Parathyroid adenoma (tissue), 2 donors: ENCODE measurements at regions not wholly inside any gene's neighbourhood (a gene's known extent, or its start where the extent isn't known, plus 50 kb on each side); places are given as distances from the start of the nearest gene placed in this dataset.

Experiments used
- H2AFZ ChIP-seq: fragments of 300-600 bp; sonication (generic); one replicate; pipeline ENCODE4 v1.7.0; 2017; ENCODE audit warnings: antibody characterized with exemption, mild to moderate bottlenecking
- H3K27ac ChIP-seq: fragments of 300-600 bp; sonication (generic); one replicate; pipeline ENCODE4 v1.7.0; 2017
- H3K27me3 ChIP-seq: fragments of 300-600 bp; sonication (generic); one replicate; pipeline ENCODE4 v1.7.0; 2017; ENCODE audit warnings: low read length; ENCODE audit not compliant: control insufficient read depth, insufficient read depth
- H3K36me3 ChIP-seq: fragments of 300-600 bp; sonication (generic); one replicate; pipeline ENCODE4 v1.7.0; 2017; ENCODE audit warnings: low read length; ENCODE audit not compliant: control insufficient read depth, insufficient read depth
- H3K4me1 ChIP-seq: fragments of 300-600 bp; sonication (generic); one replicate; pipeline ENCODE4 v1.7.0; 2017; ENCODE audit warnings: control low read depth
- H3K4me2 ChIP-seq: fragments of 300-600 bp; sonication (generic); one replicate; pipeline ENCODE4 v1.7.0; 2017; ENCODE audit warnings: low read length
- H3K4me3 ChIP-seq: fragments of 300-600 bp; sonication (generic); one replicate; pipeline ENCODE4 v1.7.0; 2017; ENCODE audit warnings: low read depth, low read length
- H3K79me2 ChIP-seq: fragments of 300-600 bp; sonication (generic); one replicate; pipeline ENCODE4 v1.7.0; 2017; ENCODE audit warnings: control low read depth
- H3K9ac ChIP-seq: fragments of 300-600 bp; sonication (generic); one replicate; pipeline ENCODE4 v1.7.0; 2017; ENCODE audit warnings: mild to moderate bottlenecking
- H3K9me3 ChIP-seq: fragments of 300-600 bp; sonication (generic); one replicate; pipeline ENCODE4 v1.7.0; 2017; ENCODE audit warnings: low read length; ENCODE audit not compliant: control insufficient read depth
- TF ChIP-seq, protein P1 (sequence below): fragments of 300-600 bp; sonication (generic); IDR thresholded peaks from one replicate; pipeline ENCODE4 v1.7.0; 2017; ENCODE audit warnings: antibody characterized with exemption, mild to moderate bottlenecking
- donor health status: primary hyperparathyroidism.

DNA sequence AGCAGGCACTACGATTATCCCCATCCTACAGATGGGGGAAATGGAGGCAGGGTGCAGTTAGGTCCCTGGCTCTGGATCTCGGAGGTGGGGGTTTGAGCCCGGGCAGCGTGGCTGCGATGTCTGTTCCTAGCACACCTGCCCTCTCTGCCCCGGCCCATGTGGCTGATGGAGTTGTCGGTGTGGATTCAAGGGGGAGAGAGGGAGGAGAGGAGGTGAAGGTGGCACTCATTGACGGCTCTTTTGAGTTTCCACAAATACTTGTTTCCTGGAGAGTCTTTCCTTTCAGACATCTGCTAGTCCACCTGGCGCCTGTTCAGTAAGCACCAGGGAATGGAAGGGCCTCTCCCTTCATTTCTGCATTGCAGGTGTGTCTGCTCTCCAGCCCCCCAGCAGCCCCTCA is 69.9 kb downstream of the ARHGEF18 start:
- no peaks in the 10 kb centered on the region for H3K36me3 ChIP-seq
- H3K4me1 ChIP-seq = peaks cover 5% of the 10 kb centered on the region
- H3K9ac ChIP-seq = no peak overlapping the region
- H2AFZ ChIP-seq = no peak overlapping the region
- H3K4me2 ChIP-seq = no peak overlapping the region
- H3K4me3 ChIP-seq = no peak overlapping the region
- TF ChIP-seq, protein P1, sequence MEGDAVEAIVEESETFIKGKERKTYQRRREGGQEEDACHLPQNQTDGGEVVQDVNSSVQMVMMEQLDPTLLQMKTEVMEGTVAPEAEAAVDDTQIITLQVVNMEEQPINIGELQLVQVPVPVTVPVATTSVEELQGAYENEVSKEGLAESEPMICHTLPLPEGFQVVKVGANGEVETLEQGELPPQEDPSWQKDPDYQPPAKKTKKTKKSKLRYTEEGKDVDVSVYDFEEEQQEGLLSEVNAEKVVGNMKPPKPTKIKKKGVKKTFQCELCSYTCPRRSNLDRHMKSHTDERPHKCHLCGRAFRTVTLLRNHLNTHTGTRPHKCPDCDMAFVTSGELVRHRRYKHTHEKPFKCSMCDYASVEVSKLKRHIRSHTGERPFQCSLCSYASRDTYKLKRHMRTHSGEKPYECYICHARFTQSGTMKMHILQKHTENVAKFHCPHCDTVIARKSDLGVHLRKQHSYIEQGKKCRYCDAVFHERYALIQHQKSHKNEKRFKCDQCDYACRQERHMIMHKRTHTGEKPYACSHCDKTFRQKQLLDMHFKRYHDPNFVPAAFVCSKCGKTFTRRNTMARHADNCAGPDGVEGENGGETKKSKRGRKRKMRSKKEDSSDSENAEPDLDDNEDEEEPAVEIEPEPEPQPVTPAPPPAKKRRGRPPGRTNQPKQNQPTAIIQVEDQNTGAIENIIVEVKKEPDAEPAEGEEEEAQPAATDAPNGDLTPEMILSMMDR = no peak
- no peaks in the 10 kb centered on the region for H3K9me3 ChIP-seq
- H3K27me3 ChIP-seq = no peaks in the 10 kb centered on the region
- H3K79me2 ChIP-seq = peaks cover 48% of the 10 kb centered on the region
- no peak overlapping the region for H3K27ac ChIP-seq

DNA sequence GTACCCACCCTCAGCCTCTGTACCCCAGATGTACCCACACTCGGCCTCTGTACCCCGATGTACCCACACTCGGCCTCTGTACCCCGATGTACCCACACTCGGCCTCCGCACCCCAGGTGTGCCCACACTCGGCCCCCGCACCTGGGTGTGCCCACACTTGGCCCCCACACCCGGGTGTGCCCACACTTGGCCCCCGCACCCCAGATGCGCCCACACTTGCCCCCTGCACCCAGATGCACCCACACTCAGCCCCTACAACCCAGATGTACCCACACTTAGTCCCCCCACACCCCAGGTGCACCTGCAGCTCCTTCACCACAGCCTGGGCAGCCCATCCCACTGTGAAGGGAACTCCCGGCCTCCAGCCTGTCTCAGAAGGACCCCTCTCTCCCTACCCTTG is 69.7 kb downstream of the PEX11G start:
- Histone ChIP-seq H3K4me2 (no peak overlapping the region), H3K79me2 (peaks cover 50% of the 10 kb centered on the region), H3K4me1 (peaks cover 5% of the 10 kb centered on the region), H3K27me3 (no peaks in the 10 kb centered on the region), H3K9me3 (no peaks in the 10 kb centered on the region), H2AFZ (no peak overlapping the region), H3K36me3 (no peaks in the 10 kb centered on the region), H3K4me3 (no peak overlapping the region), H3K9ac (no peak overlapping the region), H3K27ac (no peak overlapping the region)
- TF ChIP-seq, protein P1 = no peak

DNA sequence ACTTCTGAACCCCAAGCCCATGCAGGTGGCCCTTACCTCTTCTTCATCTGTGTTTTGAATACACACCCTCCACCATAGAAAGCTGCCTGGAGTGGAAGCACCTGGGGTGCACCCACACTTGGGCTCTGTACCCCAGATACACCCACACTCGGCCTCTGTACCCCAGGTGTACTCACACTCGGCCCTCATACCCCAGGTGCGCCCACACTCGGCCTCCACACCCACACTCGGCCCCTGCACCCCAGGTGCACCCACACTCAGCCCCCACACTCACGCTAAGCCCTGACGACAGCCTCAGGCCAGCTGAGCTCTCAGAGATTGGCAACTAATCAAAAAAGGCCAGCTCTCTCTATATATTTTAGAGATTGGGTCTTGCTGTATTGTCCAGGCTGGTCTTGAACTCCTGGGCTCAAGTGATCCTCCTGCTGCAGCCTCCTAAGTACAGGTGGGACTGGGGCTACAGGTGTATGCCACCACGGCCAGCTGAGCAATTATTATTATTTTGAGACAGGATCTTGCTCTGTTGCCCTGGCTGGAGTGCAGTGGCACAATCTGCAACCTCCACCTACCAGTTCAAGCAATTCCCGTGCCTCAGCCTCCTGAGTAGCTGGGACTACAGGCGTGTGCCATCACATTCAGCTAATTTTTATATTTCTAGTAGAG is 68.9 kb downstream of the PEX11G start:
- H3K79me2 ChIP-seq = peaks cover 52% of the 10 kb centered on the region
- no peaks in the 10 kb centered on the region for H3K36me3 ChIP-seq
- no peak overlapping the region for H3K27ac ChIP-seq
- no peak overlapping the region for H3K4me3 ChIP-seq
- no peak overlapping the region for H3K9ac ChIP-seq
- H3K9me3 ChIP-seq = no peaks in the 10 kb centered on the region
- H2AFZ ChIP-seq = no peak overlapping the region
- TF ChIP-seq, protein P1 = no peak
- H3K4me1 ChIP-seq = peaks cover 5% of the 10 kb centered on the region
- no peak overlapping the region for H3K4me2 ChIP-seq
- H3K27me3 ChIP-seq = no peaks in the 10 kb centered on the region

DNA sequence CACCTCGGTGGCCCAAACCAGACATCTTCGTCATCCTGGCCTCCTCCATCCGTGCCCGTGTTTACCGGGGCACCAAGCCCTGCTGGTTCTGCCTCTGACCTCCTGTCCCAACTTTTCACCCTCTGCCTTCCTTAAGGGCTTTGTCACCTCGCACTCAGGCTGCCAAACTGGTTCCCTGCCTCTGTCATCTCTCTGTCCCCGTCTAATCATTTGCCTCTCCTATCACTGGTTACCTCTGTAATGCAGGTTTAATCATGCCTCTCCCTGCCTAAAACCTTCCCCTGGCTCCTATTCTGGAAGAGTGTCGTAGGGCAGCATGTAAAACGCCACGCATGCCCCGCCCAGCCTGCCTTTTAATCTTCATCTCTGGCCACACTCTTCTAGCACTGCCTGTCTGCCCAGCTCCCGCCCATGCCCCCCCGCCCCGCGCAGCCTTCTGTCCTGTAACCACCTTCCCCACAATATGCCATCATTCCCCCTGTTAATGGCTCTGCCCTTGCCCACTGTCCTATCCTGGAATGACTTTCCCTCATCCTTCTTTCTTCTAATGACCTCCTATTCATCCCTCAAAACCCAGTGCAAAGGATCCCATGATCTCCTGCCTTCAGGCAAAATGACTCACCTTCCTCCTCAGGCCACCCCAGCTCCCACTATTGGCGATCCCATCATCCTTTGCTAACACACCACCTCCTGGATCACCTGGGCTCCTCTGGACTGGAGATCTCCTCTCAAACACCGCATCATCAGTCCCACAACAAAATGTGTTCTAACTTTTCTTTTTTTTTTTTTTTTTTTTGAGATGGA is 66.7 kb downstream of the PEX11G start:
- no peaks in the 10 kb centered on the region for H3K4me1 ChIP-seq

More for the DNA sequence above, 66.7 kb downstream of the PEX11G start:
- H2AFZ ChIP-seq = no peak overlapping the region
- no peak overlapping the region for H3K9ac ChIP-seq
- H3K4me3 ChIP-seq = no peak overlapping the region
- H3K36me3 ChIP-seq = no peaks in the 10 kb centered on the region
- H3K79me2 ChIP-seq = peaks cover 55% of the 10 kb centered on the region
- H3K27me3 ChIP-seq = no peaks in the 10 kb centered on the region
- TF ChIP-seq, protein P1 = no peak
- H3K9me3 ChIP-seq = no peaks in the 10 kb centered on the region
- H3K4me2 ChIP-seq = no peak overlapping the region
- H3K27ac ChIP-seq = no peak overlapping the region
